NCI-H2227 (cell line): ENCODE measurements at regions not wholly inside any gene's neighbourhood (a gene's known extent, or its start where the extent isn't known, plus 50 kb on each side); places are given as distances from the start of the nearest gene placed in this dataset.

ENCODE experiments used
- DNase-seq: peaks from one replicate; lab custom pipeline; 2025; ENCODE audit not compliant: unreplicated experiment; lab: John Stamatoyannopoulos, UW

- DNase-seq, result no peak
These were observed 476.9 kb upstream of the GOT2 start for GRCh38 chr16:59210955-59211541.

DNA sequence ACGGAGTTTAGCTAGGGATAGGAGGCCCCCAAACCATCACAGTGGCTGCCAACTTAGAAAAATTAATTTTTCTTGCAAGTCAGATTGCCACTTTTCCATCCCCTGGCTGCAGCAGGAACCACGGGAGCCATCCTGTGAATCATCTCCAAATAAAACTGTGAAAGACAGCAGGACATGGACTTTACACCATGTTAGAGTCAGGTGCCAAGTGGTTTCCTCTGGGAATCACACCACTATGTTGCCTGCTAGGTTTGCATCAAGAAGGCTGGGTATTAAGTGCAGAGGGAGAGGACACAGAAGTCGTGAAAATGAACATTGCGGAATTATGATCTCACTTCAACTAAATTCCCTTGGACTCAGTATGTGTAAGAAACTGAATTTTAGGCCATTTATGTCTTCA lies 471.3 kb upstream of the GOT2 start:
- no peak for DNase-seq

GRCh38 chr16:59204589-59204988 lies 470.5 kb upstream of the GOT2 start:
- no peak for DNase-seq

GRCh38 chr16:59202233-59202862 lies 468.2 kb upstream of the GOT2 start:
- DNase-seq, result no peak

DNA sequence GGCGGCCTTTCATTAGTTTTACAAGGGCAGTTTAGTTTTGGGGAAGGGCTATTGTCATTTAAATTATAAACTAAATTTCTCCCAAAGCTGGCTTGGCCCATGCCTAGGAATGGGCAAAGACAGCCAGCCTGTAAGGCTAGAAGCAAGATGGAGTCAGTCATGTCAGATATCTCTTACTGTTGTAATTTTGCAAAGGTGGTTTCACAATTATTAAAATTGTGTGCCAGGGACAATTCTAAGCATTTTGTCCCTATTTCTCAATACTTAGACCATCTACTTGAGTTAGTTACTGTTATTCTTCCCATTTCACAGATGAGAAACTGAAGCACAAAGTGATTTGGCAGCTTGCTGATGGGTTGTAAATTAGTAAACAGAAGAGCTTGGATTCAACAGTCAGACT lies 467.7 kb upstream of the GOT2 start:
- DNase-seq, result no peak

GRCh38 chr16:59201160-59201559 lies 467.0 kb upstream of the GOT2 start:
- no peak for DNase-seq

DNA sequence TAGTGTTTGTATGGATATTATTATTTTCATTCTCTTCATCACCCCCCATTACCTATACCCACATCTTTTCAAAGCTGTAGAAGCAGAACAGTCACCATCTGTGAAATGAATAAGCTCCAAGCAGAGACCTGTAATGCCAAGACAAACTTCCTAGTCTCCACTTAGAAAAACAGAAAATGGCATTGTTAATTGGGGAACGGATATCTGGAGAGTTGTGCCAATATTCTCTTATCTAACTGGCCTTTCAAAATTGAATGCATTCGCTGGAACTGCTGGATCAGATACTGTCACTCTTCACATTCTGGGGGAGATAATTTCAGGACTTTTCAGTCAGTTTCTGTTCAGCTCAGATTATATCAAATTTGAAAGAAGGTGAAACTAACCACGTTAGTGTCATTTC lies 464.4 kb upstream of the GOT2 start:
- DNase-seq, result no peak

DNA sequence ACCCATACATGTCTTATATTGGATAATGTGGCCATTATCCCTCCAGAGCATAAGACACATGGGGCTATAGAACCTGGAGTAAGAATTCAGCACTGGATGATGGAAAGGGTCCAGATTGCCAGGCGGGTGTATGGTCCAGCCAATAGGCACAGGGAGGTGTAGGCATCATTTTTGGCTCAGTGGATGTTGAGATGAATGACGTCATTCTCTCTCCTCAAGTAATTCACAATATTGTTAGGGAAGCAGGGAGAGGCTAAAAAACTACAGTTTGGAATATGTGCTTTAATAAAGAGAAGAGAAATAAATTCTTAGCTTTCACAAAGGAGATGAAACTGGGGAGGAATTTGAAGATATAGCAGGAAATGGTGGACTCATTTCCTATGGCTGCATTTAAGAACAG lies 461.1 kb upstream of the GOT2 start:
- DNase-seq, result no peak

DNA sequence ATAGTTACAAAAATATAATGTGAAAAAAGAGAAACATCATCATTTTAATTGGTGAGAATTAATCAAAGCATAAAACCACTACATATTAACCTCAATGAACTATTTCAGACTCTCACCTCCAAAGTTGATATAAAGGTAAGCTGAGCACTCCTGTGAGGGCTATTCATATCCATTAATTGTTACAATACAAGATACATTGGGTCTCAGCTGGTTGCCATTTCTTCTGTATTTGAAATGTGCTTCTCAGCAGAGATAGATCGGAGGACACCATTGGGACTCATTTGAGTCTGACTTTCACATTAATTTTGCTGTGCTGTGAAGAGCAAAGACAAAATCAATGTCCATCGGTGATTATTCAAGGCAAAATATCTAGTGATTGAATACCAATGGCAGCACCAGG lies 459.5 kb upstream of the GOT2 start:
- no peak for DNase-seq

DNA sequence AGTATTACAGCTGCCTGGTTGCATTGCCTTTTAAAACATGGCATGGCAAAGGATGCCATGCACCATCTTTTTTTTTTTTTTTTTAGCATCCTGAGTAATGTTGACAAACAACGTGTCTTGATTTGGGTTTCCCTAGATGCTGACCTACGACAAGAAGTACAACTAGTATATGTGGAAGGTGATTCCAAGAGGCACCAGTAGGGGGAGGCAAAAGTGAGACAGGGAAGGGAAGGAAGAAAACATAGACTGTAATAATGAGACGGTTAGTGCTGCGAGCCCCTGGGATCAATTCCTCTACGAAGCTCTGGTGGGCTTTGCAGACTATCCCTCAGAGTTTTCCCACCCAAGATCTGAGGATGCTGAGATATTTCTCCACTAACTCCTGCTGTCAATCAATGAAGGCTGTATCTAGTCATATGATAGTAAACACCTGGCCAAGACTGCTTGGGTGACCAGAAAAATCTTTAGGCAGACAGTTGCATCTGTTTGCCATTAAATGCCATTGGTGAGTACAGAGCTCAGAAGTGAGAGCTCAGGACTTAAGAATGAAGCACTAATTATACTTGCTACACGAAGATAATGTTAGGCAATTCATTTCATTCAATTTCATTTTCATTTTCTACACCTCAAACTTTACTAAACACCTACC lies 458.6 kb upstream of the GOT2 start:
- DNase-seq, result no peak

- no peak for DNase-seq
These were observed 456.6 kb upstream of the GOT2 start for GRCh38 chr16:59190731-59191130.

DNA sequence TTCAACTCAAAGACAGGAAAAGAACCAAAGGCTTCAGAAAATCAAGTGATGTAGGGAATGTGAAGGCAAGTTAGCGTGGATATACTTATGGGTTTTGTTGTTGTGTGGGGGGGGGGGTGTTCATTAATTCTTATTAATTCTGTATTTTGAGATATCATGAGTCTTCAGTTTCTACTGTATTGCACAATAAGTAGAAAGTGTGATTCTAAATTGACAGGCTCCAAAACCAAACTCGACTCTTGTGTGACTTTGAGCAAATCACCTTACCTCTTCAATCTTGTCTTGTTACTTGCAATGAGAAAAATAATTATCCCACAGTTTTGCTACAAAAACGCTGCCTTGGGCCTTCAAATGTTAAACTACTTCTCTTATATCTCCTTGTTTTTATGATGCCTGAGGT lies 453.9 kb upstream of the GOT2 start:
- no peak for DNase-seq

GRCh38 chr16:59181821-59182420 lies 447.8 kb upstream of the GOT2 start:
- no peak for DNase-seq

- no peak for DNase-seq
These were observed 446.0 kb upstream of the GOT2 start for GRCh38 chr16:59180083-59180476.

GRCh38 chr16:59179446-59180082 lies 445.4 kb upstream of the GOT2 start:
- DNase-seq, result no peak

DNA sequence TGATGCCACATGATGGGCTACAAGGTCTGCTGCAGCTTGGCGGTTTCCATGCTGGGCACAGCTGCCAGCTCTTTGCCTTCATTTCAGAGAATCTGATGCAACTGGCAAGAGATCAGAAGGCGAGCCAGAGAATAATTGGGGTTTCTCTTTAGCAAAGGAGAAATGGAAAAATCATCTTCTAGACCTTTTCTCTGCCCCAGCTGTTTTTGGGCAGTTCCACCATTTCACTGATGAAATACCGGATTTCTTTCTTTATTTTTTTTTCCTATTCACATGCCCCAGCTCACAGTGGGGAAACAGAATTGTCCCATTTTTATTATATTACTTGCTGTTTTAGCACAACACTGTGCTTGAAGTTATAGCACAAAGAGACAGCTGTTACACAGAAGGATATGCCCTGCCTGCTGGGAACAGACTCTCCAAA lies 439.3 kb upstream of the GOT2 start:
- no peak for DNase-seq

DNA sequence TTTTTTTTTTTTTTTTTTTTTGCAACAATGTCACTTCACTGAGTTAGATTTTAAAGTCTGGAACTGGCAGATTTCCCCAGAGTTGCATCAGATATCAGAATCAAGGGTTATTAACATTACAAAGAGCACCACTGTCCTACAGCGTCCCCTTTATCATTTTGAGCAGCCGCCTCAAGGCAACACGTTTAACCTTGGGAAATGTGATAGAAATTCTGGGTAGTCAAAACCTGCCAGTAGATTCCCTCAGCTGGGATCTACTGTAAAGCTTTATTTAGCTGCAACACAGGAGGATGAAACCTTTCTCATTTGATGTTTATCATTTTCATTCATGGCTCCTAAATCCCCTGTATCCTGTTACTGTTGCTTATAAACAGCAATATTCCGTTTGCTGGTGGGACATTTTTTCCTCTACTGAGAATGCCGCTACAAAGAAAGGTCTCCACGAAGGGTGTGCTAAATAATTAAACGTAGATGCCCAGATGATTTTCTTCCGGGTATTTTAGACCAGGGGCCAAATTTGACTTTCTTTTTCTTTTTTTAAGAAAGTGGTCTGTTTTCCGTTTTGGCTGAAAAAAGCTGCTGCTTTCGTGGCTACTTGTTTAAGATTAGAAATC lies 436.1 kb upstream of the GOT2 start:
- DNase-seq, result no peak

DNA sequence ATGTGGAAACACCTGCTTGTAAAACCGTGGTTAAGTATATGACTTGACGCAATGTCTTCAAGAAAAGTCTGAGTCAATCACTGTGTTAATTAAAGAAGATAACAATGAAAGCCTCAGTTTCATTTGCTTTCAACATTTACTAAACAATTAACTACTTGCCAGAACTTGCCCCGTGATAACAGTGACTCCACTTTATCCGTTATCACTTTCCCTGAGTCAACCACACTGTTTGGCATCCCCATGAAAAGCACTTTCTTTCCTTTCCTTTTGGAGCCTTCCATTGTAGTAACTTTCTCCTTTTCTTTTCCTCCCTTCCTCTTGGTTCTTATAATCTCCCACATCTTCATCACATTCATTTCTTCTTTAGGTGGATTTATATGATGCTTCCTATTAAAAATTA lies 435.1 kb upstream of the GOT2 start:
- DNase-seq, result no peak

DNA sequence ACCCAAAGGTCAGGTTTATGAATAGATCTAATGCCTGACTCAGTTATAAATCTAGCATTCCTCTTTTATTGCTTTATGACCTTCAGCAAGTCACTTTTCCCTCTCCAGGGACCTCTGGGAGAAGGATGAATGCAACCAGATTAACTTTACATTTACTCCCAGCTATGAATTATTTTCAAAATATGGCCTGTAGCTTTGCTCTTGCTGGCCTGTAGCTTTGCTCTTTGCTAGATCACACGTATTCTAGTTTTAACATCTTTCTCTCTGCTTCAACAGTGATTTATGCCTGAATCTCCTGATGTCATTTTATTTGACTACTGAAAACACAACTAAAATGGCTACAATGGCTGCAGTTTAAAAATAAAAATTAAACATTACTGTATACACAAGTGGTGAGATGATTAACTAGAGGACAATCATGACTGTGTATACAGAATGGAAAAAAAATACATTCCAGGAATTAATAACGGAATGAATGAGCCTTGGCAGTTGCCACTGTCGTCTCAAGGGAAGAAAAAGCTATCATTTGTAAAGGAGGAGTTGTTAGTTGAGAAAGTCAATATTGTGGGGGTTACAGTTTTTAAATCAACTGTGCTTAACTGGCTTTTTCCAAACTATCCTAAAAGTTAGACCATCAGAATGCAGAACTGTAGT lies 434.5 kb upstream of the GOT2 start:
- no peak for DNase-seq

DNA sequence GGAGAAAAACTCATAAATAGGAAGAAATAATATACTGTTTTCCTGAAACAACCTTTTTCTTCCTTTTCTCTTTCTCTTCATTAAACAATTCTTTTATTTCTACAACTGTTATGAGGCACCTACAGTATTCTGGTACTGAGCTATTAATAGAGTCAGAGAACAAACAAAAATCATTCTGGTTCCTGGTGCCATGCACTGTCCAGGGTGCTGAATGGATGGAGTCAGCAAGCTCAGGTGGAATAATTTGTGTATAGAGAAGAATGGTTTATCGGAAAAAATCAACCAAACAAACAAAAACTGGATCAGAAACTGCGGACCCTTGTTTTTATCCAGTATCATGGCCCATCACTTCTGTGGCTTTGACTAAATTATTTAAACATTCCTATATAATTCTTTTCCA lies 430.3 kb upstream of the GOT2 start:
- DNase-seq, result no peak
